ENCODE measurements at regions not wholly inside any gene's neighbourhood (a gene's known extent, or its start where the extent isn't known, plus 50 kb on each side); places are given as distances from the start of the nearest gene placed in this dataset.
"Not testable (repeated sequence)": the region's sequence is repeated elsewhere in the genome, so short reads cannot be mapped to it uniquely, and the experiment has no call there.

DNA sequence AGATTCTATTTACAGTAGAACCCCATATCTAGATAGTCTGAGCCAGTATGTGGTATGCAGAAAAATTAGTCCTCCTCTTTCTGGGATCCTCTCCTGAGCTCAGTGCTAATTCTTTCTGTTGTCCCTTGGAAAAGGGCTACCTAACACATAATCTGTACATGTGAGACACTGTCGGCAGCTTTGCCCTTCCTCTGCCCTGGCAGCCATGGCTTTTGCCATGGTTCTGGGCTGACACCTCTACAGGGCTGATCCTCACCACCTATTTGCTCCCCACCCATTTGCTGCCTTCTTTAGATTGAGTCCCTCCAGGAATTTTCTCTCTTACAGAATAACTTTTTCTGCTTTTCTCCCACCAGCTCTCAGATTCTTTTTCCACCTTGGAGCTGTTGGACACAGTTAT lies 64.7 kb upstream of the MAP9 start:
- Histone ChIP-seq H4K5ac (ENCODE audit: insufficient read length, low read depth, low read length) (no peak overlapping the region), H3K9me3 (ENCODE audit: control insufficient read depth, low read depth, low read length) (no peaks in the 10 kb centered on the region), H2BK5ac (ENCODE audit: insufficient read length, low read length) (no peak overlapping the region), H3K4me2 (ENCODE audit: insufficient read depth, insufficient read length, low read length) (no peak overlapping the region), H2BK120ac (ENCODE audit: low read depth, low read length, poor library complexity, severe bottlenecking) (no peak overlapping the region), H3K27ac (ENCODE audit: insufficient read length, low read depth, low read length) (no peak overlapping the region), H3K18ac (ENCODE audit: insufficient read length, low read depth, low read length) (no peak overlapping the region), H3K79me2 (ENCODE audit: insufficient read depth, low read length) (no peaks in the 10 kb centered on the region), H3K56ac (ENCODE audit: insufficient read length, low read depth, low read length) (no peak overlapping the region), H3K4me1 (ENCODE audit: insufficient read depth, low read length) (no peaks in the 10 kb centered on the region), H3K79me1 (ENCODE audit: insufficient read depth, low read depth, low read length, poor library complexity, severe bottlenecking) (no peaks in the 10 kb centered on the region), H3T11ph (ENCODE audit: low read length) (no peak overlapping the region), H4K91ac (ENCODE audit: insufficient read length, low read depth, low read length) (no peak overlapping the region), H2AFZ (ENCODE audit: low read length) (no peak overlapping the region), H3K9ac (ENCODE audit: extremely low read depth, insufficient read length, low read length) (no peak overlapping the region), H4K8ac (replicated peaks; ENCODE audit: insufficient read length, low read depth, low read length) (no peak overlapping the region), H4K20me1 (ENCODE audit: control insufficient read depth, insufficient read depth, insufficient read length) (no peaks in the 10 kb centered on the region), H3K4ac (ENCODE audit: low read depth, low read length) (no peak overlapping the region), H3K23ac (ENCODE audit: insufficient read length, low read depth, low read length) (no peak overlapping the region), H3K23me2 (ENCODE audit: insufficient read length, low read depth, low read length, poor library complexity, severe bottlenecking) (no peaks in the 10 kb centered on the region), H2BK12ac (ENCODE audit: insufficient read length, low read depth, low read length) (no peak overlapping the region), H2BK20ac (ENCODE audit: low read depth, low read length, poor library complexity, severe bottlenecking) (no peak overlapping the region), H2AK5ac (ENCODE audit: insufficient read length, low read length) (no peak overlapping the region), H2BK15ac (ENCODE audit: low read depth, low read length) (no peak overlapping the region), H3K27me3 (ENCODE audit: insufficient read depth, low read length) (no peaks in the 10 kb centered on the region; the same call in 1 of the 2 replicates), H3K14ac (ENCODE audit: insufficient read depth, low read length) (no peak overlapping the region)
- Mint-ChIP-seq H3K27ac (no peak overlapping the region), H3K9me3 (no peaks in the 10 kb centered on the region; a peak in 1 of 5 replicates), H3K36me3 (ENCODE audit: insufficient read depth in 1 of 3, low read depth in 3 of 3) (no peaks in the 10 kb centered on the region), H3K4me3 (no peak overlapping the region), H3K27me3 (ENCODE audit: low read depth) (peaks cover 44% of the 10 kb centered on the region), H3K4me1 (peaks cover 3 to 4% of the 10 kb centered on the region in 2 experiments; a peak in 2 of 4 replicates)
- TF ChIP-seq, protein P1, sequence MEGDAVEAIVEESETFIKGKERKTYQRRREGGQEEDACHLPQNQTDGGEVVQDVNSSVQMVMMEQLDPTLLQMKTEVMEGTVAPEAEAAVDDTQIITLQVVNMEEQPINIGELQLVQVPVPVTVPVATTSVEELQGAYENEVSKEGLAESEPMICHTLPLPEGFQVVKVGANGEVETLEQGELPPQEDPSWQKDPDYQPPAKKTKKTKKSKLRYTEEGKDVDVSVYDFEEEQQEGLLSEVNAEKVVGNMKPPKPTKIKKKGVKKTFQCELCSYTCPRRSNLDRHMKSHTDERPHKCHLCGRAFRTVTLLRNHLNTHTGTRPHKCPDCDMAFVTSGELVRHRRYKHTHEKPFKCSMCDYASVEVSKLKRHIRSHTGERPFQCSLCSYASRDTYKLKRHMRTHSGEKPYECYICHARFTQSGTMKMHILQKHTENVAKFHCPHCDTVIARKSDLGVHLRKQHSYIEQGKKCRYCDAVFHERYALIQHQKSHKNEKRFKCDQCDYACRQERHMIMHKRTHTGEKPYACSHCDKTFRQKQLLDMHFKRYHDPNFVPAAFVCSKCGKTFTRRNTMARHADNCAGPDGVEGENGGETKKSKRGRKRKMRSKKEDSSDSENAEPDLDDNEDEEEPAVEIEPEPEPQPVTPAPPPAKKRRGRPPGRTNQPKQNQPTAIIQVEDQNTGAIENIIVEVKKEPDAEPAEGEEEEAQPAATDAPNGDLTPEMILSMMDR (conservative IDR thresholded peaks at IDR 0.05) = no peak
- no CpG with 5 or more reads among the region's 1 CpG for WGBS (ENCODE audit: extremely low coverage, insufficient read length, low lambda C conversion rate)
- DNase-seq = no peak

DNA sequence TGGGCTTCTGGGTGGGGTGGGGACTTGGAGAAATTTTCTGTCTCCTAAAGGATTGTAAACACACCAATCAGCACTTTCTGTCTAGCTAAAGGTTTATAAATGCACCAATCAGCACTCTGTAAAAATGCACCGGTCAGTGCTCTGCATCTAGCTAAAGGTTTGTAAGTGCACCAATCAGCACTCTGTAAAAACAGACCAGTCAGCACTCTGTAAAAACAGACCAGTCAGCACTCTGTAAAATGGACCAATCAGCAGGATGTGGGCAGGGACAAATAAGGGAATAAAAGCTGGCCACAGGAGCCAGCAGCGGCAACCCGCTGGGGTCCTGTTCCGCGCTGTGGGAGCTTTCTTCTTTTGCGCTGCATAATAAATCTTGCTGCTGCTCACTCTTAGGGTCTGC lies 63.0 kb upstream of the MAP9 start:
- not testable (repeated sequence) for H3K9me3 ChIP-seq (ENCODE audit: control insufficient read depth, low read depth, low read length); H3K4me1 ChIP-seq (ENCODE audit: insufficient read depth, low read length); H3K36me3 Mint-ChIP-seq (ENCODE audit: insufficient read depth in 1 of 3, low read depth in 3 of 3); H3K9me3 Mint-ChIP-seq; H4K8ac ChIP-seq (replicated peaks; ENCODE audit: insufficient read length, low read depth, low read length); H4K5ac ChIP-seq (ENCODE audit: insufficient read length, low read depth, low read length); H3K23ac ChIP-seq (ENCODE audit: insufficient read length, low read depth, low read length); H3K4me3 Mint-ChIP-seq; H2BK120ac ChIP-seq (ENCODE audit: low read depth, low read length, poor library complexity, severe bottlenecking); H3K4me1 Mint-ChIP-seq; H2BK15ac ChIP-seq (ENCODE audit: low read depth, low read length); H3K79me1 ChIP-seq (ENCODE audit: insufficient read depth, low read depth, low read length, poor library complexity, severe bottlenecking); H3K23me2 ChIP-seq (ENCODE audit: insufficient read length, low read depth, low read length, poor library complexity, severe bottlenecking); H3K14ac ChIP-seq (ENCODE audit: insufficient read depth, low read length); H4K20me1 ChIP-seq (ENCODE audit: control insufficient read depth, insufficient read depth, insufficient read length); H3T11ph ChIP-seq (ENCODE audit: low read length); DNase-seq; H3K27ac Mint-ChIP-seq; H2AFZ ChIP-seq (ENCODE audit: low read length); H3K4me2 ChIP-seq (ENCODE audit: insufficient read depth, insufficient read length, low read length); H2BK12ac ChIP-seq (ENCODE audit: insufficient read length, low read depth, low read length); H3K79me2 ChIP-seq (ENCODE audit: insufficient read depth, low read length); H2BK20ac ChIP-seq (ENCODE audit: low read depth, low read length, poor library complexity, severe bottlenecking); H3K27ac ChIP-seq (ENCODE audit: insufficient read length, low read depth, low read length); H4K91ac ChIP-seq (ENCODE audit: insufficient read length, low read depth, low read length); H3K4ac ChIP-seq (ENCODE audit: low read depth, low read length); H2BK5ac ChIP-seq (ENCODE audit: insufficient read length, low read length); H3K18ac ChIP-seq (ENCODE audit: insufficient read length, low read depth, low read length); H3K27me3 ChIP-seq (ENCODE audit: insufficient read depth, low read length); H3K56ac ChIP-seq (ENCODE audit: insufficient read length, low read depth, low read length); H2AK5ac ChIP-seq (ENCODE audit: insufficient read length, low read length); H3K9ac ChIP-seq (ENCODE audit: extremely low read depth, insufficient read length, low read length)
- no CpG with 5 or more reads among the region's 6 CpGs for WGBS (ENCODE audit: extremely low coverage, insufficient read length, low lambda C conversion rate)
- peaks cover 59% of the 10 kb centered on the region for H3K27me3 Mint-ChIP-seq (ENCODE audit: low read depth)

Data from H9 (cell line).